SK-N-SH (cell line): ENCODE measurements at regions not wholly inside any gene's neighbourhood (a gene's known extent, or its start where the extent isn't known, plus 50 kb on each side); places are given as distances from the start of the nearest gene placed in this dataset.

ENCODE experiments used
- CTCF ChIA-PET: fragments of 300-600, 350-600 bp; formaldehyde crosslinking; extraction: SDS; loops from one replicate; lab custom pipeline; 2021; lab: Yijun Ruan, JAX
- POLR2A ChIA-PET: fragments of 350-600 bp; sonication (Branson Sonifier 250); formaldehyde crosslinking; extraction: SDS; loops from one replicate; lab custom pipeline; 2020; ENCODE audit warnings: antibody characterized with exemption, inconsistent platforms; lab: Yijun Ruan, JAX
- DNase-seq: peaks from one replicate; pipeline ENCODE4 v3.0.0; 2012
- H2AFZ ChIP-seq: fragments of 200-600 bp; sonication (generic); 2 replicates; pipeline ENCODE4 v1.8.1; 2016; ENCODE audit warnings: antibody characterized with exemption, mild to moderate bottlenecking, low read depth
- H3F3A ChIP-seq: fragments of 200-600 bp; sonication (generic); replicated peaks from 2 replicates; pipeline ENCODE3; 2016; ENCODE audit warnings: antibody characterized with exemption, mild to moderate bottlenecking; ENCODE audit not compliant: insufficient read depth
- H3K27ac ChIP-seq, 2 experiments: fragments of 200-500 bp in 1 of 2; fragments of 200-600 bp in 1 of 2; sonication (Bioruptor generic) in 1 of 2; sonication (generic), shearing (Covaris generic) in 1 of 2; 2 replicates each; pipeline versions ENCODE4 v1.5.1 to v1.6.1; 2014 to 2016; ENCODE audit warnings: low read depth in 2 of 2, inconsistent platforms in 1 of 2, low read length in 1 of 2, mild to moderate bottlenecking in 1 of 2, mixed read lengths in 1 of 2
- H3K27me3 ChIP-seq: fragments of 200-600 bp; sonication (generic), shearing (Covaris generic); 2 replicates; pipeline ENCODE4 v1.6.1; 2016; ENCODE audit warnings: mixed run types; ENCODE audit not compliant: insufficient read depth
- H3K36me3 ChIP-seq, 2 experiments: fragments of 200-500 bp in 1 of 2; fragments of 200-600 bp in 1 of 2; sonication (Bioruptor generic) in 1 of 2; sonication (generic) in 1 of 2; replicated peaks in 1 of 2; 2 replicates each; pipeline versions ENCODE3 to v1.5.1; 2014 to 2016; ENCODE audit warnings: low read length in 1 of 2, mild to moderate bottlenecking in 1 of 2; ENCODE audit not compliant: insufficient read depth in 2 of 2, control insufficient read depth in 1 of 2
- H3K4me1 ChIP-seq, 2 experiments: fragments of 200-500 bp in 1 of 2; fragments of 200-600 bp in 1 of 2; sonication (Bioruptor generic) in 1 of 2; sonication (generic), shearing (Covaris generic) in 1 of 2; 2 replicates each; pipeline versions ENCODE4 v1.5.1 to v1.6.1; 2014 to 2016; ENCODE audit warnings: low read depth in 1 of 2, low read length in 1 of 2, mixed run types in 1 of 2; ENCODE audit not compliant: insufficient read depth in 2 of 2, control insufficient read depth in 1 of 2
- H3K4me2 ChIP-seq: fragments of 200-600 bp; sonication (generic), shearing (Covaris generic); 2 replicates; pipeline ENCODE4 v1.6.1; 2017; ENCODE audit warnings: mixed run types
- H3K4me3 ChIP-seq, 2 experiments: fragments of 200-500 bp in 1 of 2; fragments of 200-600 bp in 1 of 2; sonication (Bioruptor generic) in 1 of 2; sonication (generic), shearing (Covaris generic) in 1 of 2; 2 replicates each; pipeline versions ENCODE4 v1.5.1 to v1.8.1; 2014 to 2016; ENCODE audit warnings: low read depth in 2 of 2, inconsistent platforms in 1 of 2, low read length in 1 of 2, mild to moderate bottlenecking in 1 of 2, mixed read lengths in 1 of 2, moderate library complexity in 1 of 2
- H3K79me2 ChIP-seq: fragments of 200-600 bp; sonication (generic); 2 replicates; pipeline ENCODE4 v1.8.1; 2017; ENCODE audit warnings: mild to moderate bottlenecking; ENCODE audit not compliant: insufficient read depth
- H3K9ac ChIP-seq: fragments of 200-600 bp; sonication (generic); 2 replicates; pipeline ENCODE4 v1.6.1; 2017; ENCODE audit warnings: mixed run types
- H3K9me2 ChIP-seq: fragments of 200-600 bp; sonication (generic); 2 replicates; pipeline ENCODE4 v1.6.1; 2017; ENCODE audit warnings: mixed run types
- H3K9me3 ChIP-seq: fragments of 200-600 bp; sonication (generic); 2 replicates; pipeline ENCODE4 v1.6.1; 2017; ENCODE audit warnings: mixed run types, mild to moderate bottlenecking, moderate library complexity
- H4K20me1 ChIP-seq: fragments of 200-600 bp; sonication (generic); 2 replicates; pipeline ENCODE4 v1.6.1; 2017; ENCODE audit warnings: mild to moderate bottlenecking, mixed run types; ENCODE audit not compliant: insufficient read depth
- EZH2phosphoT487 ChIP-seq: fragments of 200-600 bp; sonication (generic); IDR thresholded peaks from 2 replicates; pipeline ENCODE4 v1.6.1; 2017; ENCODE audit warnings: low read depth, mixed run types, mild to moderate bottlenecking, antibody characterized with exemption, moderate library complexity, borderline replicate concordance
- FOSL2 ChIP-seq: IDR thresholded peaks from 2 replicates; pipeline ENCODE4 v1.4.0; 2012; ENCODE audit warnings: low read depth, mild to moderate bottlenecking, moderate library complexity, borderline replicate concordance
- GABPA ChIP-seq: IDR thresholded peaks from 2 replicates; pipeline ENCODE4 v1.4.0; 2012; ENCODE audit warnings: low read depth, mild to moderate bottlenecking
- GATA2 ChIP-seq: sonication (generic); formaldehyde crosslinking; IDR thresholded peaks from 2 replicates; pipeline ENCODE4 v1.5.0; 2020; ENCODE audit warnings: mild to moderate bottlenecking, missing genetic modification reagents
- MEF2A ChIP-seq: IDR thresholded peaks from 2 replicates; pipeline ENCODE4 v1.4.0; 2012; ENCODE audit warnings: low read depth, borderline replicate concordance
- NFIC ChIP-seq: IDR thresholded peaks from 2 replicates; pipeline ENCODE4 v1.4.0; 2012; ENCODE audit warnings: borderline replicate concordance
- NRF1 ChIP-seq: IDR thresholded peaks from 2 replicates; pipeline ENCODE4 v1.6.1; 2012; ENCODE audit warnings: low read depth, mild to moderate bottlenecking, low read length
- RAD21 ChIP-seq: IDR thresholded peaks from 2 replicates; pipeline ENCODE4 v1.6.1; 2012; ENCODE audit warnings: mild to moderate bottlenecking, low read length
- RXRA ChIP-seq: IDR thresholded peaks from 2 replicates; pipeline ENCODE4 v1.4.0; 2012; ENCODE audit warnings: low read depth, mild to moderate bottlenecking, borderline replicate concordance
- TCF12 ChIP-seq: IDR thresholded peaks from 2 replicates; pipeline ENCODE4 v1.4.0; 2012
- YY1 ChIP-seq: IDR thresholded peaks from 2 replicates; pipeline ENCODE4 v1.4.0; 2012; ENCODE audit warnings: low read depth, mild to moderate bottlenecking
- WGBS: methylation state at CpG from one replicate; pipeline ENCODE4 v1.1.6; 2017; ENCODE audit warnings: low lambda C conversion rate; 5-methylcytosine and 5-hydroxymethylcytosine counted together
- TF ChIP-seq, protein P1 (sequence below): fragments of 200-600 bp; sonication (generic); IDR thresholded peaks from 2 replicates; pipeline ENCODE4 v1.6.1; 2017; ENCODE audit warnings: antibody characterized with exemption, mild to moderate bottlenecking, moderate library complexity
- TF ChIP-seq, protein P2 (sequence below): IDR thresholded peaks from 2 replicates; pipeline ENCODE4 v1.4.0; 2012; ENCODE audit warnings: low read depth, borderline replicate concordance
- TF ChIP-seq, protein P3 (sequence below): IDR thresholded peaks from 2 replicates; pipeline ENCODE4 v1.4.0; 2012; ENCODE audit warnings: low read depth

DNA sequence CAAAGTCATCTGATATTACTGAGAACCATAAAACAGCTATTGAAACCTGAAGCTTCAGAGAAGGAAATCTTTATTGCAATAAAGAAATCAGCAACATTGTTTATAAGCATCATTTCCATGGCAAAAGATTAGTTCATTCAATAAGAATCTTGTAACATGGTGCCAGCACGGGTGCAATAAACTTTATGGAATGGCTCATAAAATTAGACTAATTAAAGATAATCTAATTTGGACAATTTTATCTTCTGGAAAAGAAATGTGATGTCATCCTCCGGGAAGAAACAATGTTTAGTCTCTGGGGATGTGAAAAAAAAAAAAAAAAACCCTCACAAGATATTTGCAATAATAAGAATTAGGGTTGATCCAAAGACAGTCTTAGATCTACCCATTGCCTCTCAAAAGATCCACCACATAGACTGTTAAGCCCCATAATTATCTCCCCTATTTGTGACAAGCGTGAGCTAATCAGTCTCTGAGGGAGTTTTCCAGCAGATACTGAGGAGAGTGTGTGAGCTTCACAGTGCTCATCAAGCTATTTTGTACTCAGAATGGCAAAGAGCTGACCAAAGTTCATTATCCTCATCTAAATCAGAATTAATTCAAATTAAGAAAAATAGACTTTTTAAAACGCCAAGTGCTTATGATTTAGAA, 297.0 kb upstream of the EDNRB start:
- no peak for TF ChIP-seq GATA2 (CRISPR knock-in tag)
- 32% methylated on average over 4 of the region's 4 CpGs for WGBS
- CTCF ChIA-PET = interaction anchor here (1.3 kb wide), 1 partner anchor 763 kb away, joined by 4 read pairs; no protein-coding TSS in a partner anchor

DNA sequence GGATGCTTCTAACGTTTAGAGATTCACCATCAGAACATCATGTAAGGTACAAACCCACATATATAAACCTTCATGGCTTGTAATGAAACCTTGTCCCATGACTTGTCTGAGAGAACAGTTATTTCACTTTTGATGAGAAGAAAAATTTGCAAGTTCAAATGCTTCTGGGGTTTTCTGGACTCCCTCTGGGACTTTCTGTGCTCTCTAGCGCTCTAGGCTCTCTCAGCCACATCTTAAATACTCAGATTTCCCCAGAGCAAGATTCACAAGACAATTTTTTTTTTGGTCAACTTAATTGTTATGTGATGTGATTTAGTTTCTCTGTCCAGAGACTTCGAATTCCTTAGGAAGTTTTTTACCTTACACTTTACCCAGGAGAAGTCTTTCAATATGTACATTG, 282.8 kb upstream of the EDNRB start:
- Histone ChIP-seq H3K4me1 (no peaks in the 10 kb centered on the region), H3F3A (no peaks in the 10 kb centered on the region), H4K20me1 (no peaks in the 10 kb centered on the region), H3K9me3 (no peaks in the 10 kb centered on the region), H3K27ac (no peak overlapping the region), H3K27me3 (no peaks in the 10 kb centered on the region), H3K9ac (no peak overlapping the region)
- POLR2A ChIA-PET = no interaction called here
- TF ChIP-seq, protein P1, sequence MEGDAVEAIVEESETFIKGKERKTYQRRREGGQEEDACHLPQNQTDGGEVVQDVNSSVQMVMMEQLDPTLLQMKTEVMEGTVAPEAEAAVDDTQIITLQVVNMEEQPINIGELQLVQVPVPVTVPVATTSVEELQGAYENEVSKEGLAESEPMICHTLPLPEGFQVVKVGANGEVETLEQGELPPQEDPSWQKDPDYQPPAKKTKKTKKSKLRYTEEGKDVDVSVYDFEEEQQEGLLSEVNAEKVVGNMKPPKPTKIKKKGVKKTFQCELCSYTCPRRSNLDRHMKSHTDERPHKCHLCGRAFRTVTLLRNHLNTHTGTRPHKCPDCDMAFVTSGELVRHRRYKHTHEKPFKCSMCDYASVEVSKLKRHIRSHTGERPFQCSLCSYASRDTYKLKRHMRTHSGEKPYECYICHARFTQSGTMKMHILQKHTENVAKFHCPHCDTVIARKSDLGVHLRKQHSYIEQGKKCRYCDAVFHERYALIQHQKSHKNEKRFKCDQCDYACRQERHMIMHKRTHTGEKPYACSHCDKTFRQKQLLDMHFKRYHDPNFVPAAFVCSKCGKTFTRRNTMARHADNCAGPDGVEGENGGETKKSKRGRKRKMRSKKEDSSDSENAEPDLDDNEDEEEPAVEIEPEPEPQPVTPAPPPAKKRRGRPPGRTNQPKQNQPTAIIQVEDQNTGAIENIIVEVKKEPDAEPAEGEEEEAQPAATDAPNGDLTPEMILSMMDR = no peak
- no peak for TF ChIP-seq TCF12
- TF ChIP-seq, protein P2, sequence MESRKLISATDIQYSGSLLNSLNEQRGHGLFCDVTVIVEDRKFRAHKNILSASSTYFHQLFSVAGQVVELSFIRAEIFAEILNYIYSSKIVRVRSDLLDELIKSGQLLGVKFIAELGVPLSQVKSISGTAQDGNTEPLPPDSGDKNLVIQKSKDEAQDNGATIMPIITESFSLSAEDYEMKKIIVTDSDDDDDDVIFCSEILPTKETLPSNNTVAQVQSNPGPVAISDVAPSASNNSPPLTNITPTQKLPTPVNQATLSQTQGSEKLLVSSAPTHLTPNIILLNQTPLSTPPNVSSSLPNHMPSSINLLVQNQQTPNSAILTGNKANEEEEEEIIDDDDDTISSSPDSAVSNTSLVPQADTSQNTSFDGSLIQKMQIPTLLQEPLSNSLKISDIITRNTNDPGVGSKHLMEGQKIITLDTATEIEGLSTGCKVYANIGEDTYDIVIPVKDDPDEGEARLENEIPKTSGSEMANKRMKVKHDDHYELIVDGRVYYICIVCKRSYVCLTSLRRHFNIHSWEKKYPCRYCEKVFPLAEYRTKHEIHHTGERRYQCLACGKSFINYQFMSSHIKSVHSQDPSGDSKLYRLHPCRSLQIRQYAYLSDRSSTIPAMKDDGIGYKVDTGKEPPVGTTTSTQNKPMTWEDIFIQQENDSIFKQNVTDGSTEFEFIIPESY = no peak
- no peak for TF ChIP-seq NRF1
- TF ChIP-seq, all 33 proteins: peak for 0
- Histone ChIP-seq H3K4me3 (no peak overlapping the region), H3K79me2 (no peaks in the 10 kb centered on the region), H3K9me2 (no peaks in the 10 kb centered on the region), H3K4me2 (no peak overlapping the region), H3K36me3 (no peaks in the 10 kb centered on the region), H2AFZ (0 out of 2 replicates have a peak overlapping the region, but pooled peaks have one; percentile 35)
- no peak for DNase-seq
- 59% methylated on average over 3 of the region's 3 CpGs for WGBS
- CTCF ChIA-PET = interaction anchor here (1.2 kb wide), 1 partner anchor 23 kb away, joined by 3 read pairs; no protein-coding TSS in a partner anchor

More for the DNA sequence above, 297.0 kb upstream of the EDNRB start:
- Histone ChIP-seq H3K9me3 (no peaks in the 10 kb centered on the region), H3K27ac (no peak overlapping the region), H3K79me2 (no peaks in the 10 kb centered on the region), H3K4me2 (no peak overlapping the region), H3K27me3 (no peaks in the 10 kb centered on the region), H2AFZ (no peak overlapping the region), H3K9me2 (no peaks in the 10 kb centered on the region), H4K20me1 (no peaks in the 10 kb centered on the region), H3K36me3 (no peaks in the 10 kb centered on the region), H3K4me3 (no peak overlapping the region), H3K4me1 (no peaks in the 10 kb centered on the region), H3F3A (no peaks in the 10 kb centered on the region), H3K9ac (no peak overlapping the region)
- DNase-seq = no peak
- POLR2A ChIA-PET = no interaction called here

DNA sequence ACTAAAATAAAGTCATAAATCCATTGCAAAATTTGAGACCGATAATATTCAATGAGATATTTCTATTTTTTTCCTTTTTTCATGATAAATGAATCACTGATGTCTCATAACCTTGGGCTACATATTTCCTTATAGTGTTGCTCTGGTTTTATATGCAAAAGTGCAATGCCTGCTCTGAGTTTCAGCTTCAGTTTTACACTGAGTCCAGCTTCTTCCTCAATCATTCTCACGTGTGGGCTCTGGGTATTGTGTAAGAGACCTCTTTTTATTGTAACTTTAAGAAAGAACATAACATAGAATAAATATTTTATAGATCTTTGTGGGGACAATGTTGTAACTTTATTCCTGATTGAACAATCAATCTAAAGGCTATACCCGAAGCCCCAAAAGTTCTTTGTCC, 280.2 kb upstream of the EDNRB start:
- Histone ChIP-seq H3K27ac (no peak overlapping the region), H3K4me3 (no peak overlapping the region), H3K9me2 (no peaks in the 10 kb centered on the region; the same call in 1 of the 2 replicates), H3K36me3 (no peaks in the 10 kb centered on the region), H3K79me2 (no peaks in the 10 kb centered on the region), H3K4me1 (peaks cover 0 to 19% of the 10 kb centered on the region in 2 experiments; a peak in 1 of 4 replicates), H2AFZ (0 out of 2 replicates have a peak overlapping the region, but pooled peaks have one; percentile 22), H3F3A (peaks cover 6% of the 10 kb centered on the region), H3K27me3 (no peaks in the 10 kb centered on the region), H3K4me2 (no peak overlapping the region), H3K9me3 (no peaks in the 10 kb centered on the region), H3K9ac (no peak overlapping the region), H4K20me1 (no peaks in the 10 kb centered on the region)
- CTCF ChIA-PET = interaction anchor here (1.1 kb wide), 1 partner anchor 23 kb away, joined by 3 read pairs; no protein-coding TSS in a partner anchor
- POLR2A ChIA-PET = no interaction called here
- no peak for DNase-seq
- WGBS = 71% methylated on average over 3 of the region's 3 CpGs
- TF ChIP-seq, protein P2 = no peak
- TF ChIP-seq RAD21 (no peak), RXRA (no peak), MEF2A (no peak), YY1 (no peak), GABPA (no peak), FOSL2 (no peak), NFIC (no peak), EZH2phosphoT487 (no peak)
- TF ChIP-seq, protein P3, sequence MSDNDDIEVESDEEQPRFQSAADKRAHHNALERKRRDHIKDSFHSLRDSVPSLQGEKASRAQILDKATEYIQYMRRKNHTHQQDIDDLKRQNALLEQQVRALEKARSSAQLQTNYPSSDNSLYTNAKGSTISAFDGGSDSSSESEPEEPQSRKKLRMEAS = no peak
